ENCODE measurements at regions not wholly inside any gene's neighbourhood (a gene's known extent, or its start where the extent isn't known, plus 50 kb on each side); places are given as distances from the start of the nearest gene placed in this dataset.
"Not testable (repeated sequence)": the region's sequence is repeated elsewhere in the genome, so short reads cannot be mapped to it uniquely, and the experiment has no call there.

GRCh38 chr5:121377461-121377860, 474.2 kb upstream of the FTMT start:
- DNase-seq: no peak

- no peak for DNase-seq
Observed at GRCh38 chr5:121378046-121378445, 473.6 kb upstream of the FTMT start.

GRCh38 chr5:121378559-121379359, 472.9 kb upstream of the FTMT start:
- no peak for DNase-seq

- no peak for DNase-seq
Observed at GRCh38 chr5:121380066-121380465, 471.6 kb upstream of the FTMT start.

DNA sequence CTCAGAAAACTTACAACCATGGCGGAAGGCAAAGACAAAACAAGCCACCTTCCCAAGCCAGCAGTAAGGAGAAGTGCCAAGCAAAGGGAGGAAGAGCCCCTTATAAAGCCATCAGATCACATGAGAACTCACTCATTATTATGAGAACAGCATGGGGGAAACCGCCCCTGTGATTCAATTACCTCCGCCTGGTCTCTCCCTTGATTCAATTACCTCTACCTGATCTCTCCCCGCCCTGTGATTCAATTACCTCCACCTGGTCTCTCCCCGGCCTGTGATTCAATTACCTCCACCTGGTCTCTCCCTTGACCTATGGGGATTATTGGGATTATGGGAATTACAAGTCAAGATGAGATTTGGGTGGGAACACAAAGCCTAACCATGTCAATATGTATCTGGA, 467.3 kb upstream of the FTMT start:
- no peak for DNase-seq

GRCh38 chr5:121386334-121386733, 465.3 kb upstream of the FTMT start:
- no peak for DNase-seq

- DNase-seq: no peak
Observed at GRCh38 chr5:121396716-121397115, 455.0 kb upstream of the FTMT start.

GRCh38 chr5:121399879-121400278, 451.8 kb upstream of the FTMT start:
- DNase-seq: no peak

GRCh38 chr5:121408778-121409177, 442.9 kb upstream of the FTMT start:
- DNase-seq: no peak

- no peak for DNase-seq
Observed at GRCh38 chr5:121415270-121415669, 436.4 kb upstream of the FTMT start.

DNA sequence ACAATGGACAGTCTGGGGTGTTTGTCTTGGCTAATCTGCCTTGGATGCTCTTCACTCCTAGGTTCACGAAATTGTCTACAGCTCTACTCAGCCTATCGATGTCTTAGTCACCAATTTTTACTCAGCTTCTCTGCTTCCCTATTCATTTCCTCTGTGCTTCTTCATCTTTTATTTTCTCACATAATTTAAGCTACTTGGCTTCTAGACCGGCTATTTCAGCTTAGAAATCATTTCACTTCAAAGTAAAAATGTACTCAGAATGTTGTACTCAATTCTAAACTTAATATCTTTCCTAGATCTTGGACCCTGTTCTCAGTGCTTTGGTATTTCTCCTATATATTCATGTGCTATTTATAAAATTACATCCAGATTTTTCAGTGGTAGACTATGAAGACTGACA, 430.0 kb upstream of the FTMT start:
- no peak for DNase-seq

DNA sequence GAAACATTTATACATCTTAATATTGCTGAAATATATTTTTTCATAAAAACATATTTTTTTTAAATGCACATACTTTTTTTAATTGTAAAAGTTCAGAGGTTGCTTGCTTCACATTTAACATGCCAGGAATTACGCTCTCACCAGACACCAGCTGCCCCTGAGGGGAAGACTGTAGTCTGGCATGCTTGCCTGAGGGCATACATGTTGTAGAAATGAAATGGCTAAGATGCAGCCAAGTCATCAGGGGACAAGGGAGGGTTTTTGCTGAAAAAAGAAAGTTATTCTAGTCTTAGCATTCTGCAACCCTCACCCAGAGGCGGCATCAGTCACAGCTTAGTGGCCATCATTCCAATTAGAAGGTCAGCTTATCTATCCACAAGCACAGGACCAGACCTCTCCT, 426.7 kb upstream of the FTMT start:
- DNase-seq: peak; percentile 21

GRCh38 chr5:121426153-121426552, 425.5 kb upstream of the FTMT start:
- DNase-seq: no peak

DNA sequence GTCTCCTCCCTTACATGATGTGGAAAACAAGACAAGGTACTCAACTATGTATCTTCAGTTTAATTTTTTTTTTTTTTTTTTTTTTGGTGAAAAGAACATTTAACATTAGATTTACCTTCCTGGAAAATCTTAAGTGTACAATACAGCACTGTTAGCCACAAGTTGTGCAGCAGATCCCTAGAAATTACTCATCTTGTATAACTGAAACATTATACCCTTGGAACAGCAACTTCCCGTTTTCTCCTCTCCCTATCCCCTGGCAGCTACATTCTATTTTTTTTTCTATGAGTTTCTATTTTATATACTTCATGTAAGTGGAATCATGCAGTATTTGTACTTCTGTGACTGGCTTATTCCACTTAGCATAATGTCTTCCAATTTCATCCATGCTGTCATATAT, 421.9 kb upstream of the FTMT start:
- no peak for DNase-seq

DNA sequence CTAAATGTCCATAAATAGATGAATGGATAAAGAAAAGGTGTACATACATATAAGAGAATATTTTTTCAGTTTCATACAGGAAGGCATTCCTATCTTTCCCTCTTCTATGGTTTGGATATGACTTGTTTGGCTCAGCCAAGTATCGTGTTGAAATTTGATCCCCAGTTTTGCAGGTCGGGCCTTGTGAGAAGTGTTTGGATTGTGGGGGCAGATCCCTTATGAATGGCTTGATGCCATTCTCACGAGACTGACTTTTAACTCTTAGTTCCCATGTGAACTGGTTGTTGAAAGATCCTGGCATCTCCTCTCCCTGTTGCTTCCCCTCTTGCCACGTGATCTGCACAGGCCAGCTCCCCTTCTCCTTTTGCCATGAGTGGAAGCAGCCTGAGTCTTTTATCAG, 421.1 kb upstream of the FTMT start:
- DNase-seq: no peak

- DNase-seq: no peak
Observed at GRCh38 chr5:121445511-121445910, 406.2 kb upstream of the FTMT start.

GRCh38 chr5:121462441-121462840, 389.2 kb upstream of the FTMT start:
- no peak for DNase-seq

DNA sequence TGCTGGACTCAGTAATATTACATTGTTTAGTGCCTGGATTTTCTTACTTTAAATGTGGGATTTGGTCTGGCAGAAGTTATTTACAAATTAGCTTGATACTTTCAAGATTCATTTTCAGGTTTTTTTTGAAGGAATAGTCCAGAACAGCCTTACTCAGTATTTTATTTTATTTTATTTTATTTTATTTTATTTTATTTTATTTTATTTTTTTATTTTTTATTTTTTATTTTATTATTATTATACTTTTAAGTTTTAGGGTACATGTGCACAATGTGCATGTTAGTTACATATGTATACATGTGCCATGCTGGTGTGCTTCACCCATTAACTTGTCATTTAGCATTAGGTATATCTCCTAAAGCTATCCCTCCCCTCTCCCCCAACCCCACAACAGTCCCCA, 380.5 kb upstream of the FTMT start:
- not testable (repeated sequence) for DNase-seq

DNA sequence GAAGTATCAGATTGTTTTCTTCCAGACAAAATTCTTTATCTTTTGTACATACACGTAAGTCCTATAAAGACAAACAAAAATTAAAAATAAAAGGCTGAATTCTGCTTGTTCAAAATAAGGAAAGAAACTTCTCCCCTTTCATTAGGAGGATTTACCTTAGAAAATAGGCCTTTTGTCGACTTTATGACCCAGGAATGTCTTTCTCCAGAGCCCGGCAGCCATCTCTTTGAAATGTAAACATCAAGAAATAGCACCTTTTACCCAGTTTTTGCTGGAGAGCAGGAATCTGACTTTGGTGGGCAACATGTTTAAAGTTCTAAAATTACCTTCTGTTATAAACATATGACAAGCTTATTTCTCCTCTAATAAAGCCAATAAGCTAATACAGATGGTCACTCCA, 373.0 kb upstream of the FTMT start:
- DNase-seq: no peak

DNA sequence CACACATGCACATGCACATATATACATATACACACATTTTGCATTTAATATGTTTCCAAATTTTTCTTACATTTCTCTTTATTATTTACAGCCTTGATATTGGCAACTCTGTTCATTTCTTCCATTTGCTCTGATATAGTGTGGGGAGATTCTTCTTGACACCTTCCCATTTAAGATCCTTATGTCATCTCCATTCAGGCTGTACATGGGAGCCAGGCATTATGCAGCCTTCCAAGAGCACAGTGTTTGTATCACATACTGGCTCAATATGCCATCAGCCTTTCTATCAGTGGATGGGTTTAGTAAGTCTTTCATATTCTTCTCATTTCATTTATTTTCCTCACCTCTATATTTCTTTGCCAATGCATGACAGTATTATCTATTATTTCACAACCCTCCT, 372.3 kb upstream of the FTMT start:
- DNase-seq: no peak

GRCh38 chr5:121485281-121485680, 366.4 kb upstream of the FTMT start:
- no peak for DNase-seq

- not testable (repeated sequence) for DNase-seq
Observed at GRCh38 chr5:121485999-121486398, 365.7 kb upstream of the FTMT start.

- DNase-seq: no peak
Observed at GRCh38 chr5:121489972-121490371, 361.7 kb upstream of the FTMT start.

GRCh38 chr5:121497176-121497575, 354.5 kb upstream of the FTMT start:
- DNase-seq: peak; percentile 1

- DNase-seq: no peak
Observed at GRCh38 chr5:121500310-121500709, 351.4 kb upstream of the FTMT start.
